OCI-LY1 (cell line): ENCODE measurements at regions not wholly inside any gene's neighbourhood (a gene's known extent, or its start where the extent isn't known, plus 50 kb on each side); places are given as distances from the start of the nearest gene placed in this dataset.

ENCODE experiments used
- H2AFZ ChIP-seq: fragments of 200-600 bp; sonication (generic), shearing (Covaris generic); 2 replicates; pipeline ENCODE4 v1.6.0; 2014; ENCODE audit warnings: antibody characterized with exemption, mild to moderate bottlenecking, low read length
- H3F3A ChIP-seq: fragments of 200-600 bp; sonication (generic), shearing (Covaris generic); 2 replicates; pipeline ENCODE4 v1.6.0; 2014; ENCODE audit warnings: mild to moderate bottlenecking, antibody characterized with exemption, low read length, moderate library complexity; ENCODE audit not compliant: insufficient read depth
- H3K27ac ChIP-seq: fragments of 200-600 bp; sonication (generic); 2 replicates; pipeline ENCODE4 v1.5.1; 2014; ENCODE audit warnings: low read length, mixed run types, mild to moderate bottlenecking, low read depth; ENCODE audit not compliant: poor library complexity, severe bottlenecking
- H3K27me3 ChIP-seq: fragments of 200-600 bp; sonication (generic); 2 replicates; pipeline ENCODE4 v1.6.0; 2014; ENCODE audit warnings: antibody characterized with exemption, mild to moderate bottlenecking, low read length, moderate library complexity; ENCODE audit not compliant: insufficient read depth
- H3K36me3 ChIP-seq: fragments of 200-600 bp; sonication (generic); 2 replicates; pipeline ENCODE4 v1.6.1; 2014; ENCODE audit warnings: mild to moderate bottlenecking, antibody characterized with exemption, low read length, moderate library complexity, mixed read lengths; ENCODE audit not compliant: insufficient read depth
- H3K4me1 ChIP-seq: fragments of 200-600 bp; sonication (generic); 2 replicates; pipeline ENCODE4 v1.5.1; 2014; ENCODE audit warnings: mild to moderate bottlenecking, low read length, moderate library complexity; ENCODE audit not compliant: insufficient read depth, severe bottlenecking
- H3K4me2 ChIP-seq: fragments of 200-600 bp; sonication (generic), shearing (Covaris generic); 2 replicates; pipeline ENCODE4 v1.6.1; 2014; ENCODE audit warnings: low read length
- H3K4me3 ChIP-seq: fragments of 200-600 bp; sonication (generic); 2 replicates; pipeline ENCODE4 v1.5.1; 2014; ENCODE audit warnings: low read length, low read depth, mild to moderate bottlenecking, mixed read lengths; ENCODE audit not compliant: poor library complexity, severe bottlenecking
- H3K79me2 ChIP-seq: fragments of 200-600 bp; shearing (Covaris generic); 2 replicates; pipeline ENCODE4 v1.6.1; 2016; ENCODE audit warnings: mixed run types, low read length, mixed read lengths; ENCODE audit not compliant: insufficient read depth
- H3K9ac ChIP-seq: fragments of 200-600 bp; sonication (generic), shearing (Covaris generic); 2 replicates; pipeline ENCODE4 v1.6.1; 2014; ENCODE audit warnings: mild to moderate bottlenecking, low read length, mixed read lengths
- H3K9me2 ChIP-seq: fragments of 200-600 bp; sonication (generic), shearing (Covaris generic); 2 replicates; pipeline ENCODE4 v1.6.1; 2014; ENCODE audit warnings: low read depth, mild to moderate bottlenecking, low read length, mixed read lengths
- H3K9me3 ChIP-seq: fragments of 200-600 bp; shearing (Covaris generic); 2 replicates; pipeline ENCODE4 v1.6.1; 2014; ENCODE audit warnings: low read length, mixed read lengths
- H4K20me1 ChIP-seq: fragments of 200-600 bp; sonication (generic), shearing (Covaris generic); 2 replicates; pipeline ENCODE4 v1.6.0; 2016; ENCODE audit warnings: mild to moderate bottlenecking, low read length; ENCODE audit not compliant: insufficient read depth
- CTCF ChIP-seq: fragments of 200-600 bp; sonication (generic), shearing (Covaris generic); IDR thresholded peaks from 2 replicates; pipeline ENCODE4 v1.5.1; 2017; ENCODE audit warnings: mild to moderate bottlenecking, antibody characterized with exemption, low read length, moderate library complexity, mixed read lengths
- EZH2 ChIP-seq: fragments of 200-600 bp; sonication (generic), shearing (Covaris generic); IDR thresholded peaks from 2 replicates; pipeline ENCODE4 v1.8.0; 2017; ENCODE audit warnings: borderline replicate concordance, mixed run types, mild to moderate bottlenecking, antibody characterized with exemption, low read length, moderate library complexity, mixed read lengths

GRCh38 chr20:47868236-47868635, 83.0 kb upstream of the SULF2 start:
- H3K27ac ChIP-seq = no peak overlapping the region
- no peak overlapping the region for H3K9ac ChIP-seq
- no peaks in the 10 kb centered on the region for H3K4me1 ChIP-seq
- no peaks in the 10 kb centered on the region for H3F3A ChIP-seq
- no peaks in the 10 kb centered on the region for H4K20me1 ChIP-seq
- H3K4me3 ChIP-seq = no peak overlapping the region
- no peak for TF ChIP-seq EZH2
- TF ChIP-seq CTCF = no peak
- H3K36me3 ChIP-seq = no peaks in the 10 kb centered on the region
- no peak overlapping the region for H3K4me2 ChIP-seq
- no peaks in the 10 kb centered on the region for H3K79me2 ChIP-seq
- H2AFZ ChIP-seq = no peak overlapping the region
- peaks cover 9% of the 10 kb centered on the region; the same call in 1 of the 2 replicates for H3K27me3 ChIP-seq
- no peaks in the 10 kb centered on the region for H3K9me3 ChIP-seq
- no peaks in the 10 kb centered on the region for H3K9me2 ChIP-seq

GRCh38 chr20:47867831-47868230, 82.5 kb upstream of the SULF2 start:
- Histone ChIP-seq H3K9me3 (no peaks in the 10 kb centered on the region), H3F3A (no peaks in the 10 kb centered on the region), H3K27ac (no peak overlapping the region), H3K9ac (no peak overlapping the region), H3K36me3 (no peaks in the 10 kb centered on the region), H3K4me2 (no peak overlapping the region), H3K27me3 (peaks cover 9% of the 10 kb centered on the region; the same call in 1 of the 2 replicates), H3K4me3 (no peak overlapping the region), H4K20me1 (no peaks in the 10 kb centered on the region), H3K9me2 (no peaks in the 10 kb centered on the region), H3K79me2 (no peaks in the 10 kb centered on the region), H3K4me1 (no peaks in the 10 kb centered on the region), H2AFZ (no peak overlapping the region)
- TF ChIP-seq EZH2 (no peak), CTCF (no peak)

- no peaks in the 10 kb centered on the region for H3K79me2 ChIP-seq
- no peak overlapping the region for H3K9ac ChIP-seq
- no peak overlapping the region for H2AFZ ChIP-seq
- no peaks in the 10 kb centered on the region for H3K9me3 ChIP-seq
- no peaks in the 10 kb centered on the region for H3F3A ChIP-seq
- H3K27ac ChIP-seq = no peak overlapping the region
- H3K4me2 ChIP-seq = no peak overlapping the region
- TF ChIP-seq CTCF (no peak), EZH2 (no peak)
- no peaks in the 10 kb centered on the region for H3K36me3 ChIP-seq
- peaks cover 8% of the 10 kb centered on the region; the same call in 1 of the 2 replicates for H3K27me3 ChIP-seq
- no peaks in the 10 kb centered on the region for H4K20me1 ChIP-seq
- H3K4me1 ChIP-seq = no peaks in the 10 kb centered on the region
- no peaks in the 10 kb centered on the region for H3K9me2 ChIP-seq
- H3K4me3 ChIP-seq = no peak overlapping the region
These were observed 81.2 kb upstream of the SULF2 start for GRCh38 chr20:47866480-47866879.
